ENCODE measurements at regions not wholly inside any gene's neighbourhood (a gene's known extent, or its start where the extent isn't known, plus 50 kb on each side); places are given as distances from the start of the nearest gene placed in this dataset.

DNA sequence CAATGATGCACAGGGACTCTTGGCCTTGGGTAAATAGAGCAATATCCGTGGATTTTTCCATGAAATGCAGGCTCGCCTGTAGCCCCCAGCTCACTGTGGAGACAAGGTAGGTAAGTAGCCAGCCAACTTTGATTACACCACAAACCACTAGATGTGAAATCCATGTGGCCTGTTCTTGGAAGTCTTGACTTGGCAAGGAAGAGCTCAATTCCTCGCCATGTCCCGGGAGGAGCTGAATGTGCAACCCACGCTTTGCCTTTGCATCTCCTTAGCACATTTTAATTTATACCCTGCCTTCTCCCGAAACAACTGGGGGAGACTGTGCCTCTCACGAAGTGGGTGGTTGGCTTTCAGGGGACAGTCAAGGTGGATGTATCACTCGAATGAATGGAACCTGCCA is 347.7 kb upstream of the MKI67 start:
- no peaks in the 10 kb centered on the region for H4K20me1 ChIP-seq (ENCODE audit: insufficient read depth)
- no peak overlapping the region for H3K27ac ChIP-seq (ENCODE audit: low read length)
- no peaks in the 10 kb centered on the region for H3K9me2 ChIP-seq (ENCODE audit: insufficient read depth, low read length)
- H3K4me3 ChIP-seq (ENCODE audit: low read length): no peak overlapping the region
- no peak overlapping the region for H2AFZ ChIP-seq (ENCODE audit: low read depth, low read length)
- no peaks in the 10 kb centered on the region for H3K36me3 ChIP-seq (ENCODE audit: insufficient read depth, low read length)
- no peaks in the 10 kb centered on the region for H3K27me3 ChIP-seq (ENCODE audit: insufficient read depth, low read depth, low read length)
- no peaks in the 10 kb centered on the region for H3F3A ChIP-seq (ENCODE audit: insufficient read depth, low read length, poor library complexity, severe bottlenecking)
- no peak overlapping the region for H3K4me2 ChIP-seq (ENCODE audit: low read length)
- no peaks in the 10 kb centered on the region for H3K79me2 ChIP-seq (replicated peaks; ENCODE audit: insufficient read depth, low read length)
- H3K9me3 ChIP-seq (ENCODE audit: low read length): no peaks in the 10 kb centered on the region
- TF ChIP-seq SMC3 (conservative IDR thresholded peaks at IDR 0.05; ENCODE audit: poor library complexity) (no peak), MXI1 (conservative IDR thresholded peaks at IDR 0.05; ENCODE audit: poor library complexity, severe bottlenecking) (no peak), EP300 (conservative IDR thresholded peaks at IDR 0.05; ENCODE audit: poor library complexity, severe bottlenecking) (no peak), EZH2 (IDR thresholded peaks at IDR 0.05; ENCODE audit: borderline replicate concordance, insufficient read depth, low read length, poor library complexity, severe bottlenecking) (no peak), RAD21 (conservative IDR thresholded peaks at IDR 0.05) (no peak), POLR2AphosphoS5 (IDR thresholded peaks at IDR 0.05) (no peak), TAF1 (IDR thresholded peaks at IDR 0.05; ENCODE audit: low read depth) (no peak)
- TF ChIP-seq, protein P1, sequence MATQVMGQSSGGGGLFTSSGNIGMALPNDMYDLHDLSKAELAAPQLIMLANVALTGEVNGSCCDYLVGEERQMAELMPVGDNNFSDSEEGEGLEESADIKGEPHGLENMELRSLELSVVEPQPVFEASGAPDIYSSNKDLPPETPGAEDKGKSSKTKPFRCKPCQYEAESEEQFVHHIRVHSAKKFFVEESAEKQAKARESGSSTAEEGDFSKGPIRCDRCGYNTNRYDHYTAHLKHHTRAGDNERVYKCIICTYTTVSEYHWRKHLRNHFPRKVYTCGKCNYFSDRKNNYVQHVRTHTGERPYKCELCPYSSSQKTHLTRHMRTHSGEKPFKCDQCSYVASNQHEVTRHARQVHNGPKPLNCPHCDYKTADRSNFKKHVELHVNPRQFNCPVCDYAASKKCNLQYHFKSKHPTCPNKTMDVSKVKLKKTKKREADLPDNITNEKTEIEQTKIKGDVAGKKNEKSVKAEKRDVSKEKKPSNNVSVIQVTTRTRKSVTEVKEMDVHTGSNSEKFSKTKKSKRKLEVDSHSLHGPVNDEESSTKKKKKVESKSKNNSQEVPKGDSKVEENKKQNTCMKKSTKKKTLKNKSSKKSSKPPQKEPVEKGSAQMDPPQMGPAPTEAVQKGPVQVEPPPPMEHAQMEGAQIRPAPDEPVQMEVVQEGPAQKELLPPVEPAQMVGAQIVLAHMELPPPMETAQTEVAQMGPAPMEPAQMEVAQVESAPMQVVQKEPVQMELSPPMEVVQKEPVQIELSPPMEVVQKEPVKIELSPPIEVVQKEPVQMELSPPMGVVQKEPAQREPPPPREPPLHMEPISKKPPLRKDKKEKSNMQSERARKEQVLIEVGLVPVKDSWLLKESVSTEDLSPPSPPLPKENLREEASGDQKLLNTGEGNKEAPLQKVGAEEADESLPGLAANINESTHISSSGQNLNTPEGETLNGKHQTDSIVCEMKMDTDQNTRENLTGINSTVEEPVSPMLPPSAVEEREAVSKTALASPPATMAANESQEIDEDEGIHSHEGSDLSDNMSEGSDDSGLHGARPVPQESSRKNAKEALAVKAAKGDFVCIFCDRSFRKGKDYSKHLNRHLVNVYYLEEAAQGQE (IDR thresholded peaks at IDR 0.05; ENCODE audit: borderline replicate concordance): no peak
- TF ChIP-seq, protein P2, sequence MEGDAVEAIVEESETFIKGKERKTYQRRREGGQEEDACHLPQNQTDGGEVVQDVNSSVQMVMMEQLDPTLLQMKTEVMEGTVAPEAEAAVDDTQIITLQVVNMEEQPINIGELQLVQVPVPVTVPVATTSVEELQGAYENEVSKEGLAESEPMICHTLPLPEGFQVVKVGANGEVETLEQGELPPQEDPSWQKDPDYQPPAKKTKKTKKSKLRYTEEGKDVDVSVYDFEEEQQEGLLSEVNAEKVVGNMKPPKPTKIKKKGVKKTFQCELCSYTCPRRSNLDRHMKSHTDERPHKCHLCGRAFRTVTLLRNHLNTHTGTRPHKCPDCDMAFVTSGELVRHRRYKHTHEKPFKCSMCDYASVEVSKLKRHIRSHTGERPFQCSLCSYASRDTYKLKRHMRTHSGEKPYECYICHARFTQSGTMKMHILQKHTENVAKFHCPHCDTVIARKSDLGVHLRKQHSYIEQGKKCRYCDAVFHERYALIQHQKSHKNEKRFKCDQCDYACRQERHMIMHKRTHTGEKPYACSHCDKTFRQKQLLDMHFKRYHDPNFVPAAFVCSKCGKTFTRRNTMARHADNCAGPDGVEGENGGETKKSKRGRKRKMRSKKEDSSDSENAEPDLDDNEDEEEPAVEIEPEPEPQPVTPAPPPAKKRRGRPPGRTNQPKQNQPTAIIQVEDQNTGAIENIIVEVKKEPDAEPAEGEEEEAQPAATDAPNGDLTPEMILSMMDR (IDR thresholded peaks at IDR 0.05; ENCODE audit: poor library complexity, severe bottlenecking): no peak
- no peak overlapping the region for H3K9ac ChIP-seq (ENCODE audit: low read length)

DNA sequence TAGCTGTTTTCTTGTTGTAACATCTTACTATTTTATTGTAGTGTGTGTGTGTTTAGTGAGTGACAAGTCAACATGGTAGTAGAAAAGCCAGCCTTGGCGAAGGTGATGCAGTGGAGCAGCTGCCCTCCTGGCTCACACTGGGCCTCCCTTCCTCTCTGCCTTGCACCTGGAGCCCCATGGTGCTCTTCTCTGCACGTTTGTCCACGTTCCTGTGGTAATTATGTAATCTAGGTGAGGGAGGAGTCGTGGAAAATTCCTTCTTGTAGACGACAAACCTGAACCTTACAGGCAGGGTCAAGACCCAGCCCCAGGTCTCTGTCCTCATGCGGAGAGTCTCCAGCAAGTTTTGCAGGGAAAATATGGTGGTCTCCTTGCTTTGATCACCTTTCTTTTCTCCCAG is 348.3 kb upstream of the MKI67 start:
- Histone ChIP-seq H3K9me3 (ENCODE audit: low read length) (no peaks in the 10 kb centered on the region), H3F3A (ENCODE audit: insufficient read depth, low read length, poor library complexity, severe bottlenecking) (no peaks in the 10 kb centered on the region), H3K9ac (ENCODE audit: low read length) (no peak overlapping the region), H3K4me2 (ENCODE audit: low read length) (no peak overlapping the region), H3K27ac (ENCODE audit: low read length) (no peak overlapping the region), H4K20me1 (ENCODE audit: insufficient read depth) (no peaks in the 10 kb centered on the region), H3K9me2 (ENCODE audit: insufficient read depth, low read length) (no peaks in the 10 kb centered on the region), H3K79me2 (replicated peaks; ENCODE audit: insufficient read depth, low read length) (no peaks in the 10 kb centered on the region), H3K27me3 (ENCODE audit: insufficient read depth, low read depth, low read length) (no peaks in the 10 kb centered on the region), H3K4me3 (ENCODE audit: low read length) (no peak overlapping the region), H2AFZ (ENCODE audit: low read depth, low read length) (no peak overlapping the region), H3K36me3 (ENCODE audit: insufficient read depth, low read length) (no peaks in the 10 kb centered on the region)
- no peak for TF ChIP-seq SMC3 (conservative IDR thresholded peaks at IDR 0.05; ENCODE audit: poor library complexity)
- TF ChIP-seq EP300 (conservative IDR thresholded peaks at IDR 0.05; ENCODE audit: poor library complexity, severe bottlenecking): no peak
- no peak for TF ChIP-seq EZH2 (IDR thresholded peaks at IDR 0.05; ENCODE audit: borderline replicate concordance, insufficient read depth, low read length, poor library complexity, severe bottlenecking)
- TF ChIP-seq, protein P2 (IDR thresholded peaks at IDR 0.05; ENCODE audit: poor library complexity, severe bottlenecking): no peak
- TF ChIP-seq POLR2AphosphoS5 (IDR thresholded peaks at IDR 0.05): no peak
- no peak for TF ChIP-seq MXI1 (conservative IDR thresholded peaks at IDR 0.05; ENCODE audit: poor library complexity, severe bottlenecking)
- no peak for TF ChIP-seq RAD21 (conservative IDR thresholded peaks at IDR 0.05)
- TF ChIP-seq, protein P1 (IDR thresholded peaks at IDR 0.05; ENCODE audit: borderline replicate concordance): no peak
- TF ChIP-seq TAF1 (IDR thresholded peaks at IDR 0.05; ENCODE audit: low read depth): no peak
